ENCODE measurements at regions not wholly inside any gene's neighbourhood (a gene's known extent, or its start where the extent isn't known, plus 50 kb on each side); places are given as distances from the start of the nearest gene placed in this dataset.

DNA sequence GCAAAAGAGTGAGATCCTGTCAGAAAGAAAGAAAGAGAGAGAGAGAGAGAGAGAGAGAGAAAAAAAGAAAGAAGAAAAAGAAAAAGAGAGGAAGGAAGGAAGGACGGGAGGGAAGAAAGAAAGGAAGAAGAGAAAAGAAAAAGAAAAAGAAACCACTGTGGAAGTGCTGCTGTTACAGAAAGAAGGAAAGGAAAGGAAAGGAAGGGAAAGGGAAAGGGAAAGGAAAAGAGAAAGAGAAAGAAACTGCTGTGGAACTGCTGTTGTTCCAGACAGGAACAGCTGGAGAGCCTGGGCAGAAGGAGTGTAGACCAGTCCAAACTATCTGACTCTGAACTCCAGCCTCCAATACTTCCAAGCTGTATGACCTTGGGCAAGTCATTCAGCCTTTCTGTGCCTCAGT lies 220.7 kb upstream of the WWC1 start:
- DNase-seq (ENCODE audit: low spot score) = no peak
- no TSS peak for BruUV-seq (replicated peaks)
- H3K36me3 ChIP-seq (ENCODE audit: insufficient read depth, low read length) = no peaks in the 10 kb centered on the region
- H4K20me1 ChIP-seq (ENCODE audit: insufficient read depth, low read length) = no peaks in the 10 kb centered on the region
- H3K9me2 ChIP-seq (ENCODE audit: insufficient read depth, low read length) = no peaks in the 10 kb centered on the region
- no peak for TF ChIP-seq EZH2phosphoT487 (IDR thresholded peaks at IDR 0.05; ENCODE audit: borderline replicate concordance, low read depth, low read length)
- TF ChIP-seq, protein P1, sequence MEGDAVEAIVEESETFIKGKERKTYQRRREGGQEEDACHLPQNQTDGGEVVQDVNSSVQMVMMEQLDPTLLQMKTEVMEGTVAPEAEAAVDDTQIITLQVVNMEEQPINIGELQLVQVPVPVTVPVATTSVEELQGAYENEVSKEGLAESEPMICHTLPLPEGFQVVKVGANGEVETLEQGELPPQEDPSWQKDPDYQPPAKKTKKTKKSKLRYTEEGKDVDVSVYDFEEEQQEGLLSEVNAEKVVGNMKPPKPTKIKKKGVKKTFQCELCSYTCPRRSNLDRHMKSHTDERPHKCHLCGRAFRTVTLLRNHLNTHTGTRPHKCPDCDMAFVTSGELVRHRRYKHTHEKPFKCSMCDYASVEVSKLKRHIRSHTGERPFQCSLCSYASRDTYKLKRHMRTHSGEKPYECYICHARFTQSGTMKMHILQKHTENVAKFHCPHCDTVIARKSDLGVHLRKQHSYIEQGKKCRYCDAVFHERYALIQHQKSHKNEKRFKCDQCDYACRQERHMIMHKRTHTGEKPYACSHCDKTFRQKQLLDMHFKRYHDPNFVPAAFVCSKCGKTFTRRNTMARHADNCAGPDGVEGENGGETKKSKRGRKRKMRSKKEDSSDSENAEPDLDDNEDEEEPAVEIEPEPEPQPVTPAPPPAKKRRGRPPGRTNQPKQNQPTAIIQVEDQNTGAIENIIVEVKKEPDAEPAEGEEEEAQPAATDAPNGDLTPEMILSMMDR (conservative IDR thresholded peaks at IDR 0.05; ENCODE audit: low read length) = no peak
- H3K4me2 ChIP-seq (ENCODE audit: low read length) = no peak overlapping the region
- H3K9me3 ChIP-seq (ENCODE audit: low read length) = no peaks in the 10 kb centered on the region
- intact Hi-C loops (cut with micrococcal nuclease; ENCODE audit: unreplicated experiment) = no loop called here
- no peak overlapping the region for H2AFZ ChIP-seq (ENCODE audit: low read length)
- CTCF ChIA-PET (ENCODE audit: unreplicated experiment) = no interaction called here
- H3K27ac ChIP-seq (ENCODE audit: low read depth, low read length, poor library complexity, severe bottlenecking) = no peak overlapping the region
- no peak overlapping the region for H3K4me3 ChIP-seq (ENCODE audit: low read depth, low read length, poor library complexity, severe bottlenecking)
- no peaks in the 10 kb centered on the region for H3K79me2 ChIP-seq (ENCODE audit: insufficient read depth, low read depth, low read length)
- H3K4me1 ChIP-seq (ENCODE audit: insufficient read depth, low read length, poor library complexity, severe bottlenecking) = no peaks in the 10 kb centered on the region
- POLR2A ChIA-PET = no interaction called here

DNA sequence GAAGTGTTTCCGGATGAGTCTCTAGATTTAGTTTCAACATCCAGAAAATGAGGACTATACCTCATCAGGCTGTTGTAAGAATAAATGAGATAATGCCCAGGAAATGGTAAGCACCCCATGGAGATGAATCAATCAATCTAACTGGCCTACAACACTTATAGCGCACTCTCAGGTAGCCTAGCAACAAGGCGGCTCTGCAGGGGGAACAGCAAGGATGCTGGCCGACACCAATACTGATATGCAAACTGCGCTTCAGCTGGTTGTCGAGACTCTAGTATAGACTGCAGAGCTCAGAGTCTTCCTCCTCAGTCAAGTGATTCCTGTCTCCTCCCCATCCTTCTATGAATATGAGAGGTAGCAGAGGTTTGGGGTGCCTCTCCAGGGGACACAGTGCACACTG lies 218.8 kb upstream of the WWC1 start:
- no peaks in the 10 kb centered on the region for H3K36me3 ChIP-seq (ENCODE audit: insufficient read depth, low read length)
- H3K9me3 ChIP-seq (ENCODE audit: low read length) = no peaks in the 10 kb centered on the region
- CTCF ChIA-PET (ENCODE audit: unreplicated experiment) = no interaction called here
- no peak for DNase-seq (ENCODE audit: low spot score)
- no peaks in the 10 kb centered on the region for H3K79me2 ChIP-seq (ENCODE audit: insufficient read depth, low read depth, low read length)
- no peak for TF ChIP-seq EZH2phosphoT487 (IDR thresholded peaks at IDR 0.05; ENCODE audit: borderline replicate concordance, low read depth, low read length)
- TF ChIP-seq, protein P1 (conservative IDR thresholded peaks at IDR 0.05; ENCODE audit: low read length) = no peak
- no TSS peak for BruUV-seq (replicated peaks)
- no peak overlapping the region for H2AFZ ChIP-seq (ENCODE audit: low read length)
- intact Hi-C loops (cut with micrococcal nuclease; ENCODE audit: unreplicated experiment) = no loop called here
- H3K4me3 ChIP-seq (ENCODE audit: low read depth, low read length, poor library complexity, severe bottlenecking) = no peak overlapping the region
- no peaks in the 10 kb centered on the region for H4K20me1 ChIP-seq (ENCODE audit: insufficient read depth, low read length)
- no peak overlapping the region for H3K4me2 ChIP-seq (ENCODE audit: low read length)
- no peaks in the 10 kb centered on the region for H3K9me2 ChIP-seq (ENCODE audit: insufficient read depth, low read length)
- POLR2A ChIA-PET = interaction anchor here (0.8 kb wide), 1 partner anchor 1202 kb away, joined by 5 read pairs; no protein-coding TSS in a partner anchor
- no peaks in the 10 kb centered on the region for H3K4me1 ChIP-seq (ENCODE audit: insufficient read depth, low read length, poor library complexity, severe bottlenecking)
- H3K27ac ChIP-seq (ENCODE audit: low read depth, low read length, poor library complexity, severe bottlenecking) = no peak overlapping the region

DNA sequence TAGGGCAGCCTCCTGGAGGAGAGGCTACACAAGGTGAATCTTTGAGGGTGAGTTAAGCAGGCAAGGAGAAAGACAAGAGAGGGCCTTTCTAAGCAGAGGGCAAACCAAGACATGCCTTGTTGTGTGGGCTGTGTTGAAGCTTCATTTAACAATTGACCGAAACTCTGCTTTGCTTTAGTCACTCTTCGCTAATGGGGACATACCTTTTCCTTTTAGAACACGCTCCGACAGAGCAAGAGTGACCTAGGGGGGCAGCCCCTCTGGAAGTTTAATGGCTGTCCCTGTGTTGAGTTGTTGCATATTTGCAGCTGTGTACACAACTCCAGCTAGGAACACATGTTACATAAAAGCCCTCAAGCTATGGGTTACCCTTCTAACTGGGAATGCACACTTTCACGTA lies 218.1 kb upstream of the WWC1 start:
- Histone ChIP-seq H4K20me1 (ENCODE audit: insufficient read depth, low read length) (no peaks in the 10 kb centered on the region), H3K79me2 (ENCODE audit: insufficient read depth, low read depth, low read length) (no peaks in the 10 kb centered on the region), H2AFZ (ENCODE audit: low read length) (no peak overlapping the region), H3K4me1 (ENCODE audit: insufficient read depth, low read length, poor library complexity, severe bottlenecking) (no peaks in the 10 kb centered on the region), H3K9me2 (ENCODE audit: insufficient read depth, low read length) (no peaks in the 10 kb centered on the region), H3K4me2 (ENCODE audit: low read length) (no peak overlapping the region), H3K27ac (ENCODE audit: low read depth, low read length, poor library complexity, severe bottlenecking) (no peak overlapping the region), H3K4me3 (ENCODE audit: low read depth, low read length, poor library complexity, severe bottlenecking) (no peak overlapping the region), H3K9me3 (ENCODE audit: low read length) (no peaks in the 10 kb centered on the region), H3K36me3 (ENCODE audit: insufficient read depth, low read length) (no peaks in the 10 kb centered on the region)
- CTCF ChIA-PET (ENCODE audit: unreplicated experiment) = no interaction called here
- TF ChIP-seq, protein P1 (conservative IDR thresholded peaks at IDR 0.05; ENCODE audit: low read length) = no peak
- TF ChIP-seq EZH2phosphoT487 (IDR thresholded peaks at IDR 0.05; ENCODE audit: borderline replicate concordance, low read depth, low read length) = no peak
- POLR2A ChIA-PET = interaction anchor here (0.8 kb wide), 1 partner anchor 1203 kb away, joined by 5 read pairs; no protein-coding TSS in a partner anchor
- intact Hi-C loops (cut with micrococcal nuclease; ENCODE audit: unreplicated experiment) = no loop called here
- no peak for DNase-seq (ENCODE audit: low spot score)
- BruUV-seq (replicated peaks) = no TSS peak
